GM12874 (cell line): ENCODE measurements at regions not wholly inside any gene's neighbourhood (a gene's known extent, or its start where the extent isn't known, plus 50 kb on each side); places are given as distances from the start of the nearest gene placed in this dataset.

Experiments
- CTCF ChIP-seq: IDR thresholded peaks from 2 replicates; pipeline ENCODE4 v1.5.1; 2011; ENCODE audit warnings: low read depth, mild to moderate bottlenecking, control low read depth, low read length, moderate library complexity; ENCODE audit not compliant: insufficient read depth

- no peak for TF ChIP-seq CTCF
Measured at GRCh38 chr13:108026680-108027410, 188.5 kb downstream of the LIG4 start.

- TF ChIP-seq CTCF: no peak
Measured at GRCh38 chr13:108020027-108020426, 195.3 kb downstream of the LIG4 start.

- no peak for TF ChIP-seq CTCF
Measured at GRCh38 chr13:108018371-108018870, 196.9 kb downstream of the LIG4 start.

- TF ChIP-seq CTCF: no peak
Measured at GRCh38 chr13:108006619-108007018, 208.7 kb downstream of the LIG4 start.

GRCh38 chr13:108005231-108005630, 210.1 kb downstream of the LIG4 start:
- TF ChIP-seq CTCF: no peak

GRCh38 chr13:108003626-108004025, 211.7 kb downstream of the LIG4 start:
- TF ChIP-seq CTCF: no peak

- no peak for TF ChIP-seq CTCF
Measured at GRCh38 chr13:108000998-108001397, 214.3 kb downstream of the LIG4 start.
